Left ventricle myocardium inferior (tissue), 1 donor: ENCODE measurements at regions not wholly inside any gene's neighbourhood (a gene's known extent, or its start where the extent isn't known, plus 50 kb on each side); places are given as distances from the start of the nearest gene placed in this dataset.
A peak's percentile ranks its signal among the peaks of the same experiment; 100 is the strongest.

Experiments used
- DNase-seq: peaks from one replicate; pipeline ENCODE4 v3.0.0-alpha.2; 2020
- H3K27ac ChIP-seq: fragments of 200-600 bp; replicated peaks from 2 replicates; pipeline ENCODE4 v1.8.0; 2021
- H3K27me3 ChIP-seq: fragments of 200-600 bp; 2 replicates; pipeline ENCODE4 v1.8.0; 2021; ENCODE audit warnings: low read depth
- H3K36me3 ChIP-seq: fragments of 200-600 bp; 2 replicates; pipeline ENCODE4 v1.8.0; 2021
- H3K4me1 ChIP-seq: fragments of 200-600 bp; 2 replicates; pipeline ENCODE4 v1.8.0; 2021
- H3K4me3 ChIP-seq: fragments of 200-600 bp; 2 replicates; pipeline ENCODE4 v1.8.0; 2021; ENCODE audit warnings: mild to moderate bottlenecking, moderate library complexity
- H3K9me3 ChIP-seq: fragments of 200-600 bp; replicated peaks from 2 replicates; pipeline ENCODE4 v1.8.0; 2021
- intact Hi-C: fragments of 100-400 bp; cut with micrococcal nuclease; formaldehyde crosslinking; loops from one replicate; pipeline ENCODE4 v1.11.0; 2022
- TF ChIP-seq, protein P1 (sequence below): fragments of 200-600 bp; IDR thresholded peaks from 2 replicates; pipeline ENCODE4 v1.8.0; 2021; ENCODE audit warnings: antibody characterized with exemption, mild to moderate bottlenecking, borderline replicate concordance
- donor health status: DM: no; HTN: yes; CAD: no; lungs with severe emphysema.

- no peak for DNase-seq
- Histone ChIP-seq H3K9me3 (no peaks in the 10 kb centered on the region), H3K27me3 (peaks cover 5% of the 10 kb centered on the region), H3K4me1 (no peaks in the 10 kb centered on the region), H3K4me3 (no peak overlapping the region), H3K36me3 (no peaks in the 10 kb centered on the region), H3K27ac (no peak overlapping the region)
- TF ChIP-seq, protein P1, sequence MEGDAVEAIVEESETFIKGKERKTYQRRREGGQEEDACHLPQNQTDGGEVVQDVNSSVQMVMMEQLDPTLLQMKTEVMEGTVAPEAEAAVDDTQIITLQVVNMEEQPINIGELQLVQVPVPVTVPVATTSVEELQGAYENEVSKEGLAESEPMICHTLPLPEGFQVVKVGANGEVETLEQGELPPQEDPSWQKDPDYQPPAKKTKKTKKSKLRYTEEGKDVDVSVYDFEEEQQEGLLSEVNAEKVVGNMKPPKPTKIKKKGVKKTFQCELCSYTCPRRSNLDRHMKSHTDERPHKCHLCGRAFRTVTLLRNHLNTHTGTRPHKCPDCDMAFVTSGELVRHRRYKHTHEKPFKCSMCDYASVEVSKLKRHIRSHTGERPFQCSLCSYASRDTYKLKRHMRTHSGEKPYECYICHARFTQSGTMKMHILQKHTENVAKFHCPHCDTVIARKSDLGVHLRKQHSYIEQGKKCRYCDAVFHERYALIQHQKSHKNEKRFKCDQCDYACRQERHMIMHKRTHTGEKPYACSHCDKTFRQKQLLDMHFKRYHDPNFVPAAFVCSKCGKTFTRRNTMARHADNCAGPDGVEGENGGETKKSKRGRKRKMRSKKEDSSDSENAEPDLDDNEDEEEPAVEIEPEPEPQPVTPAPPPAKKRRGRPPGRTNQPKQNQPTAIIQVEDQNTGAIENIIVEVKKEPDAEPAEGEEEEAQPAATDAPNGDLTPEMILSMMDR, result no peak
- intact Hi-C loops, result no loop called here
Observed at GRCh38 chr18:75127143-75128021, 81.6 kb downstream of the PTGR3 start.

- H3K36me3 ChIP-seq, result no peaks in the 10 kb centered on the region
- intact Hi-C loops, result no loop called here
- H3K9me3 ChIP-seq, result no peaks in the 10 kb centered on the region
- TF ChIP-seq, protein P1, result no peak
- H3K4me1 ChIP-seq, result no peaks in the 10 kb centered on the region
- H3K4me3 ChIP-seq, result peak overlapping the region; percentile 24
- no peak for DNase-seq
- H3K27me3 ChIP-seq, result peaks cover 5% of the 10 kb centered on the region
- no peak overlapping the region for H3K27ac ChIP-seq
Observed at GRCh38 chr18:75125382-75126331, 83.3 kb downstream of the PTGR3 start.

- Histone ChIP-seq H3K4me3 (peak overlapping the region; percentile 24), H3K4me1 (no peaks in the 10 kb centered on the region), H3K9me3 (no peaks in the 10 kb centered on the region), H3K27ac (no peak overlapping the region), H3K27me3 (peaks cover 5% of the 10 kb centered on the region), H3K36me3 (no peaks in the 10 kb centered on the region)
- TF ChIP-seq, protein P1, result no peak
- intact Hi-C loops, result no loop called here
- no peak for DNase-seq
Observed at GRCh38 chr18:75124991-75125381, 84.0 kb downstream of the PTGR3 start.

- Histone ChIP-seq H3K4me1 (no peaks in the 10 kb centered on the region), H3K27ac (no peak overlapping the region), H3K36me3 (no peaks in the 10 kb centered on the region), H3K27me3 (peaks cover 5% of the 10 kb centered on the region), H3K4me3 (no peak overlapping the region), H3K9me3 (no peaks in the 10 kb centered on the region)
- intact Hi-C loops, result no loop called here
- TF ChIP-seq, protein P1, result no peak
- no peak for DNase-seq
Observed at GRCh38 chr18:75124551-75124950, 84.4 kb downstream of the PTGR3 start.

DNA sequence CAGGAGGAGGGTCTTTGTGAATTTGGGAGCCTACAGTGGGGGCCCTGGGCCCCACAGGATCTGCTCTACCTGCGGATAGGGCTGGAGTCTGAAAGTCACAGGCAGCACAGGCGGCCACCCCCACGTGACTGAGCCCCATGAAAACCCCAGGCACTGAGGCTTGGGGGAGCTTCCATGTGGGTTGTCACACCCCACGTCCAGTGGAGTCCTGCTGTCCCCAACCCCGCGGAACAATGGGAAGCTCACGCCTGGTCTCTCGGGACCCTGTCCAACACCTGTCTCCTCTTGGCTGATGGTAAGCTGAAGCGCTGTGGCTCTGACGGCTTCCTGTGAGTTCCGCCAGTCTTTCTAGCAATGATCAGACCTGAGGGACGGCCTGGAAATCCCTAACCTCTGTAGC, 85.8 kb downstream of the PTGR3 start:
- no peaks in the 10 kb centered on the region for H3K4me1 ChIP-seq
- H3K27ac ChIP-seq, result no peak overlapping the region
- no peak overlapping the region for H3K4me3 ChIP-seq
- intact Hi-C loops, result no loop called here
- no peaks in the 10 kb centered on the region for H3K9me3 ChIP-seq
- H3K27me3 ChIP-seq, result peaks cover 5% of the 10 kb centered on the region
- no peaks in the 10 kb centered on the region for H3K36me3 ChIP-seq
- no peak for DNase-seq
- TF ChIP-seq, protein P1, result no peak
